OCI-LY1 (cell line): ENCODE measurements at regions not wholly inside any gene's neighbourhood (a gene's known extent, or its start where the extent isn't known, plus 50 kb on each side); places are given as distances from the start of the nearest gene placed in this dataset.

Source experiments
- H2AFZ ChIP-seq: fragments of 200-600 bp; sonication (generic), shearing (Covaris generic); 2 replicates; pipeline ENCODE4 v1.6.0; 2014; ENCODE audit warnings: antibody characterized with exemption, mild to moderate bottlenecking, low read length
- H3F3A ChIP-seq: fragments of 200-600 bp; sonication (generic), shearing (Covaris generic); 2 replicates; pipeline ENCODE4 v1.6.0; 2014; ENCODE audit warnings: mild to moderate bottlenecking, antibody characterized with exemption, low read length, moderate library complexity; ENCODE audit not compliant: insufficient read depth
- H3K27ac ChIP-seq: fragments of 200-600 bp; sonication (generic); 2 replicates; pipeline ENCODE4 v1.5.1; 2014; ENCODE audit warnings: low read length, mixed run types, mild to moderate bottlenecking, low read depth; ENCODE audit not compliant: poor library complexity, severe bottlenecking
- H3K27me3 ChIP-seq: fragments of 200-600 bp; sonication (generic); 2 replicates; pipeline ENCODE4 v1.6.0; 2014; ENCODE audit warnings: antibody characterized with exemption, mild to moderate bottlenecking, low read length, moderate library complexity; ENCODE audit not compliant: insufficient read depth
- H3K36me3 ChIP-seq: fragments of 200-600 bp; sonication (generic); 2 replicates; pipeline ENCODE4 v1.6.1; 2014; ENCODE audit warnings: mild to moderate bottlenecking, antibody characterized with exemption, low read length, moderate library complexity, mixed read lengths; ENCODE audit not compliant: insufficient read depth
- H3K4me1 ChIP-seq: fragments of 200-600 bp; sonication (generic); 2 replicates; pipeline ENCODE4 v1.5.1; 2014; ENCODE audit warnings: mild to moderate bottlenecking, low read length, moderate library complexity; ENCODE audit not compliant: insufficient read depth, severe bottlenecking
- H3K4me2 ChIP-seq: fragments of 200-600 bp; sonication (generic), shearing (Covaris generic); 2 replicates; pipeline ENCODE4 v1.6.1; 2014; ENCODE audit warnings: low read length
- H3K4me3 ChIP-seq: fragments of 200-600 bp; sonication (generic); 2 replicates; pipeline ENCODE4 v1.5.1; 2014; ENCODE audit warnings: low read length, low read depth, mild to moderate bottlenecking, mixed read lengths; ENCODE audit not compliant: poor library complexity, severe bottlenecking
- H3K79me2 ChIP-seq: fragments of 200-600 bp; shearing (Covaris generic); 2 replicates; pipeline ENCODE4 v1.6.1; 2016; ENCODE audit warnings: mixed run types, low read length, mixed read lengths; ENCODE audit not compliant: insufficient read depth
- H3K9ac ChIP-seq: fragments of 200-600 bp; sonication (generic), shearing (Covaris generic); 2 replicates; pipeline ENCODE4 v1.6.1; 2014; ENCODE audit warnings: mild to moderate bottlenecking, low read length, mixed read lengths
- H3K9me2 ChIP-seq: fragments of 200-600 bp; sonication (generic), shearing (Covaris generic); 2 replicates; pipeline ENCODE4 v1.6.1; 2014; ENCODE audit warnings: low read depth, mild to moderate bottlenecking, low read length, mixed read lengths
- H3K9me3 ChIP-seq: fragments of 200-600 bp; shearing (Covaris generic); 2 replicates; pipeline ENCODE4 v1.6.1; 2014; ENCODE audit warnings: low read length, mixed read lengths
- H4K20me1 ChIP-seq: fragments of 200-600 bp; sonication (generic), shearing (Covaris generic); 2 replicates; pipeline ENCODE4 v1.6.0; 2016; ENCODE audit warnings: mild to moderate bottlenecking, low read length; ENCODE audit not compliant: insufficient read depth
- CTCF ChIP-seq: fragments of 200-600 bp; sonication (generic), shearing (Covaris generic); IDR thresholded peaks from 2 replicates; pipeline ENCODE4 v1.5.1; 2017; ENCODE audit warnings: mild to moderate bottlenecking, antibody characterized with exemption, low read length, moderate library complexity, mixed read lengths
- EZH2 ChIP-seq: fragments of 200-600 bp; sonication (generic), shearing (Covaris generic); IDR thresholded peaks from 2 replicates; pipeline ENCODE4 v1.8.0; 2017; ENCODE audit warnings: borderline replicate concordance, mixed run types, mild to moderate bottlenecking, antibody characterized with exemption, low read length, moderate library complexity, mixed read lengths

DNA sequence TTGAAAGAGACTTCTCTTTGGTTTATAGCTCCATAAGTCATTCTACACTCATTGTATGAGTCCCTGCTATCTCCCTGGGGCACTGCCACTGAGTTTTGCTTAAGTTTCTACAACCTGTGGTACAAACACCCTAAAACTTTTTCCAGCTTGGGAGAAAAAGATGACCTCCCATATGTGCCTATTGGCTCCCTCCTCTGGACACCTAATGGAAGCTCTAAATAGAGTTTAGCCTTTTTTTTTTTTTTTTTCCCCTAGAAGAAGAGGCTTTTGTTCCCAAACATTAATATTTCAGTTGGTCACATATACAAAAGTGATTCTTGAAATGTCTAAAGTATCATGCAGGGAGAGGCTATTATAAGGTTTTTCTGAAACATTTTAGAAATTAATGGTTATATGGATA, 547.2 kb upstream of the TMEFF2 start:
- no peak overlapping the region for H3K27ac ChIP-seq
- no peaks in the 10 kb centered on the region for H3K79me2 ChIP-seq
- H3K9me3 ChIP-seq, result no peaks in the 10 kb centered on the region
- H3K9me2 ChIP-seq, result no peaks in the 10 kb centered on the region
- H3K4me3 ChIP-seq, result no peak overlapping the region
- no peak for TF ChIP-seq EZH2
- no peak for TF ChIP-seq CTCF
- no peak overlapping the region for H3K9ac ChIP-seq
- no peak overlapping the region for H2AFZ ChIP-seq
- no peak overlapping the region for H3K4me2 ChIP-seq
- H3K4me1 ChIP-seq, result no peaks in the 10 kb centered on the region
- H4K20me1 ChIP-seq, result no peaks in the 10 kb centered on the region
- no peaks in the 10 kb centered on the region for H3K36me3 ChIP-seq
- H3F3A ChIP-seq, result no peaks in the 10 kb centered on the region
- no peaks in the 10 kb centered on the region for H3K27me3 ChIP-seq

- Histone ChIP-seq H3K4me3 (no peak overlapping the region), H3K36me3 (no peaks in the 10 kb centered on the region), H2AFZ (no peak overlapping the region), H3K4me1 (no peaks in the 10 kb centered on the region), H4K20me1 (no peaks in the 10 kb centered on the region), H3K9ac (no peak overlapping the region), H3K9me2 (no peaks in the 10 kb centered on the region), H3K27ac (no peak overlapping the region), H3K79me2 (no peaks in the 10 kb centered on the region), H3K9me3 (no peaks in the 10 kb centered on the region), H3K27me3 (no peaks in the 10 kb centered on the region), H3K4me2 (no peak overlapping the region), H3F3A (no peaks in the 10 kb centered on the region)
- TF ChIP-seq CTCF, result no peak
Observed at GRCh38 chr2:192735447-192735846, 540.7 kb upstream of the TMEFF2 start.

- Histone ChIP-seq H3K4me2 (no peak overlapping the region), H3F3A (no peaks in the 10 kb centered on the region), H3K4me3 (no peak overlapping the region), H3K9me3 (no peaks in the 10 kb centered on the region), H3K9me2 (no peaks in the 10 kb centered on the region), H3K9ac (no peak overlapping the region), H2AFZ (no peak overlapping the region), H4K20me1 (no peaks in the 10 kb centered on the region), H3K27ac (no peak overlapping the region), H3K27me3 (no peaks in the 10 kb centered on the region), H3K4me1 (no peaks in the 10 kb centered on the region), H3K36me3 (no peaks in the 10 kb centered on the region), H3K79me2 (no peaks in the 10 kb centered on the region)
- TF ChIP-seq EZH2 (no peak), CTCF (no peak)
Observed at GRCh38 chr2:192729369-192729768, 534.6 kb upstream of the TMEFF2 start.
